Psoas muscle (tissue), 7 donors: ENCODE measurements at regions not wholly inside any gene's neighbourhood (a gene's known extent, or its start where the extent isn't known, plus 50 kb on each side); places are given as distances from the start of the nearest gene placed in this dataset.

Experiments used
- ATAC-seq, 4 donors: fragments of 200-7000 bp; cut with Tn5 transposase; one replicate each; pipeline ENCODE4 v1.9.1; 2020; ENCODE audit warnings: moderate library complexity in 3 of 4, mild to moderate bottlenecking in 2 of 4
- DNase-seq, 2 donors: peaks; one replicate each; pipeline ENCODE4 v3.0.0-alpha.2; 2020
- H3K27ac ChIP-seq: fragments of 200-600 bp; one replicate; pipeline ENCODE4 v1.8.0; 2022
- H3K27me3 ChIP-seq, 3 donors: fragments of 200-600 bp in 1 of 3; one replicate each; pipeline versions ENCODE4 v1.6.1 to v1.8.0; 2013 to 2022; ENCODE audit warnings: low read length in 2 of 3, mild to moderate bottlenecking in 2 of 3, moderate library complexity in 1 of 3; ENCODE audit not compliant: insufficient read depth in 3 of 3
- H3K36me3 ChIP-seq, 2 donors: fragments of 200-600 bp in 1 of 2; one replicate each; pipeline versions ENCODE4 v1.6.1 to v1.8.0; 2013 to 2022; ENCODE audit warnings: low read depth in 1 of 2, mild to moderate bottlenecking in 1 of 2, moderate library complexity in 1 of 2; ENCODE audit not compliant: insufficient read depth in 1 of 2
- H3K4me1 ChIP-seq: fragments of 200-600 bp; one replicate; pipeline ENCODE4 v1.8.0; 2022
- H3K4me3 ChIP-seq: fragments of 200-600 bp; one replicate; pipeline ENCODE4 v1.8.0; 2022; ENCODE audit warnings: mild to moderate bottlenecking
- H3K9me3 ChIP-seq: fragments of 200-600 bp; one replicate; pipeline ENCODE4 v1.8.0; 2022
- WGBS, 3 donors: extraction: QIAGEN DNeasy Blood & Tissue Kit; methylation state at CpG; one replicate each; pipeline versions ENCODE4 v1.1.6 to v1.1.7; 2013; 5-methylcytosine and 5-hydroxymethylcytosine counted together
- intact Hi-C, 2 donors: fragments of 100-400 bp; cut with DNase I; formaldehyde crosslinking; loops; one replicate each; pipeline versions ENCODE4 v1.11.0 to v1.14.2; 2022
- TF ChIP-seq, protein P1 (sequence below): fragments of 200-600 bp; IDR thresholded peaks from one replicate; pipeline ENCODE4 v1.8.0; 2022; ENCODE audit warnings: antibody characterized with exemption
- donor health status: healthy with polysubstance abuse.
- donor health status: DM: no; HTN: no; CAD: no; lungs with moderate emphysema.
- donor health status: Bipolar disorder and iron deficiency.
- donor health status: healthy.
- donor health status: DM: yes; HTN: yes; CAD: no.
- donor health status: DM: no; HTN: no; CAD: no.
- donor health status: DM: yes; HTN: yes; CAD: no.

GRCh38 chr6:149176971-149177667, 140.4 kb upstream of the TAB2 start:
- DNase-seq: no peak
- whole genome bisulfite sequencing, 3 donors: 59 to 65% (median 61%) methylated on average over 8 of the region's 8 CpGs
- Histone ChIP-seq H3K4me3 (no peak overlapping the region), H3K27ac (no peak overlapping the region), H3K36me3 (no peaks in the 10 kb centered on the region), H3K4me1 (no peaks in the 10 kb centered on the region), H3K9me3 (no peaks in the 10 kb centered on the region), H3K27me3 (no peaks in the 10 kb centered on the region)
- ATAC-seq: no peak
- intact Hi-C loops: no loop called here
- TF ChIP-seq, protein P1, sequence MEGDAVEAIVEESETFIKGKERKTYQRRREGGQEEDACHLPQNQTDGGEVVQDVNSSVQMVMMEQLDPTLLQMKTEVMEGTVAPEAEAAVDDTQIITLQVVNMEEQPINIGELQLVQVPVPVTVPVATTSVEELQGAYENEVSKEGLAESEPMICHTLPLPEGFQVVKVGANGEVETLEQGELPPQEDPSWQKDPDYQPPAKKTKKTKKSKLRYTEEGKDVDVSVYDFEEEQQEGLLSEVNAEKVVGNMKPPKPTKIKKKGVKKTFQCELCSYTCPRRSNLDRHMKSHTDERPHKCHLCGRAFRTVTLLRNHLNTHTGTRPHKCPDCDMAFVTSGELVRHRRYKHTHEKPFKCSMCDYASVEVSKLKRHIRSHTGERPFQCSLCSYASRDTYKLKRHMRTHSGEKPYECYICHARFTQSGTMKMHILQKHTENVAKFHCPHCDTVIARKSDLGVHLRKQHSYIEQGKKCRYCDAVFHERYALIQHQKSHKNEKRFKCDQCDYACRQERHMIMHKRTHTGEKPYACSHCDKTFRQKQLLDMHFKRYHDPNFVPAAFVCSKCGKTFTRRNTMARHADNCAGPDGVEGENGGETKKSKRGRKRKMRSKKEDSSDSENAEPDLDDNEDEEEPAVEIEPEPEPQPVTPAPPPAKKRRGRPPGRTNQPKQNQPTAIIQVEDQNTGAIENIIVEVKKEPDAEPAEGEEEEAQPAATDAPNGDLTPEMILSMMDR: no peak

DNA sequence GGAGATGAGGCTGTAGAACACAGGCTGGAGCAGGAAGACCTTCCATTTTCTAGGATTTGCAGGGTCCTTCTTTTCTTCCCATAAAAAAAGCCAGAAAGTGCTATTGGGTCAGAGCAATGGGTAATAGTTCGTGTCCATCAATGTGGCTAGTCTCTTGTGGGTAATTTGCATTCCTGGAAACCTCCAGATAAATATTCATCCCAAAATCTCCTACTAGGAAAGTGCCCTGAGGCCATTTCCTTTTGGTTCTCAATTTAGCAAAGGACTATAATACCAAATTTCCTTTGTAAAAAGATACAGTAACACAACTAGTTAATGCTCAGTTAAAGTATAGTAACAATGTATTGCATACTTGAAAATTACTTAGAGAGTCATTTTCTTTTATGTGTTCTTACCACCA, 138.1 kb upstream of the TAB2 start:
- DNase-seq: no peak
- no peaks in the 10 kb centered on the region for H3K4me1 ChIP-seq
- H3K27me3 ChIP-seq: no peaks in the 10 kb centered on the region
- no peak overlapping the region for H3K27ac ChIP-seq
- no peak overlapping the region for H3K4me3 ChIP-seq
- no peak for ATAC-seq
- WGBS, 3 donors: 58 to 71% (median 69%) methylated on average over 1 of the region's 1 CpG
- TF ChIP-seq, protein P1: no peak
- no peaks in the 10 kb centered on the region for H3K36me3 ChIP-seq
- H3K9me3 ChIP-seq: no peaks in the 10 kb centered on the region
- intact Hi-C loops: no loop called here

- TF ChIP-seq, protein P1: no peak
- Histone ChIP-seq H3K4me1 (no peaks in the 10 kb centered on the region), H3K27ac (no peak overlapping the region), H3K9me3 (peaks cover 6% of the 10 kb centered on the region), H3K36me3 (no peaks in the 10 kb centered on the region), H3K4me3 (no peak overlapping the region), H3K27me3 (no peaks in the 10 kb centered on the region)
- intact Hi-C loops: no loop called here
- ATAC-seq: peak; percentile 48 to 69 (median 58)
- DNase-seq: no peak
- WGBS, 3 donors: 75 to 92% (median 76%) methylated on average over 5 of the region's 5 CpGs
These were observed 136.2 kb upstream of the TAB2 start for GRCh38 chr6:149181304-149181703.

DNA sequence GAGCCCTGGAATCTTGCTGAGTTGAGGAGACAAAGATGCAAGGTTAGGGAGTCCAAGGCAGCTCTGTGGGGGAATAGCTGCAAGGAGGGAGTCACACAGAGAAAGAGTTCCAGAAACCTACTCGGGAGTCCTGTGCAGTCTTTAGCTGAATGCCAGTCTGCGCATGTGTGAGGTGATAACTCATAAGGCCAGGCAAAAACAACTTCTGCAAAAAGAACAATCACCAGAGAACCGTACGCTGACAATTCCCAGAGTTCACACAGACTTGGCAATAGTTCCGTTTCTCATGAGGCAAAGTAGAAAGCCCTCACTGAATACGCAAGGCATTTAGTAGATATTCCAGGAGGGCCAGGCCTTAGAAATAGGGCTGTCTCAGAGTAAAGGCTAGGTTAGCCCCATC, 135.2 kb upstream of the TAB2 start:
- no peak overlapping the region for H3K4me3 ChIP-seq
- TF ChIP-seq, protein P1: no peak
- ATAC-seq: no peak
- no peaks in the 10 kb centered on the region for H3K36me3 ChIP-seq
- H3K9me3 ChIP-seq: peaks cover 6% of the 10 kb centered on the region
- no peaks in the 10 kb centered on the region for H3K4me1 ChIP-seq
- no peak overlapping the region for H3K27ac ChIP-seq
- no peaks in the 10 kb centered on the region for H3K27me3 ChIP-seq
- WGBS, 3 donors: 77 to 83% (median 80%) methylated on average over 6 of the region's 6 CpGs
- DNase-seq: no peak
- intact Hi-C loops: no loop called here

DNA sequence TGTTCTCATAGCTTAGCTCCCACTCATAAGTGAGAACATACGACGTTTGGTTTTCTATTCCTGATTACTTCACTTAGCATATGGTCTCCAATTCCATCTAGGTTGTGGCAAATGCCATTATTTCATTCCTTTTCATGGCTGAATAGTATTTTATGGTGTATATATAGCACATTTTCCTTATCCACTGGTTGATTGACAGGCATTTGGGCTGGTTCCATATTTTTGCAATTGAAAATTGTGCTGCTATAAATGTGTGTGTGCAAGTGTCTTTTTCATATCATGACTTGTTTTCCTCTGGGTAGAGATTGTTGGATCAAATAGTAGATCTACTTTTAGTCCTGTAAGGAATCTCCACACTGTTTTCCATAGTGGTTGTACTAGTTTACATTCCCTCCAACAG, 133.0 kb upstream of the TAB2 start:
- no peak for ATAC-seq
- TF ChIP-seq, protein P1: no peak
- no peaks in the 10 kb centered on the region for H3K4me1 ChIP-seq
- DNase-seq: no peak
- H3K4me3 ChIP-seq: no peak overlapping the region
- H3K36me3 ChIP-seq: no peaks in the 10 kb centered on the region
- WGBS, 3 donors: 87 to 91% (median 88%) methylated on average over 2 of the region's 2 CpGs
- H3K27ac ChIP-seq: no peak overlapping the region
- H3K27me3 ChIP-seq: no peaks in the 10 kb centered on the region
- intact Hi-C loops: no loop called here
- peaks cover 6% of the 10 kb centered on the region for H3K9me3 ChIP-seq
